Epithelial cell of proximal tubule (primary cell): ENCODE measurements at regions not wholly inside any gene's neighbourhood (a gene's known extent, or its start where the extent isn't known, plus 50 kb on each side); places are given as distances from the start of the nearest gene placed in this dataset.

Experiments
- DNase-seq: peaks from one replicate; pipeline ENCODE4 v3.0.0-alpha.2; 2011; ENCODE audit warnings: low read depth
- H3K4me3 ChIP-seq: 2 replicates; pipeline ENCODE4 v1.5.1; 2011; ENCODE audit warnings: low read depth, mild to moderate bottlenecking, low read length
- CTCF ChIP-seq: conservative IDR thresholded peaks from 2 replicates; pipeline ENCODE4 v1.5.1; 2012; ENCODE audit warnings: low read depth, mild to moderate bottlenecking, low read length

GRCh38 chr4:71962622-71963264, 69.1 kb upstream of the NPFFR2 start:
- no peak for TF ChIP-seq CTCF
- DNase-seq, result no peak

DNA sequence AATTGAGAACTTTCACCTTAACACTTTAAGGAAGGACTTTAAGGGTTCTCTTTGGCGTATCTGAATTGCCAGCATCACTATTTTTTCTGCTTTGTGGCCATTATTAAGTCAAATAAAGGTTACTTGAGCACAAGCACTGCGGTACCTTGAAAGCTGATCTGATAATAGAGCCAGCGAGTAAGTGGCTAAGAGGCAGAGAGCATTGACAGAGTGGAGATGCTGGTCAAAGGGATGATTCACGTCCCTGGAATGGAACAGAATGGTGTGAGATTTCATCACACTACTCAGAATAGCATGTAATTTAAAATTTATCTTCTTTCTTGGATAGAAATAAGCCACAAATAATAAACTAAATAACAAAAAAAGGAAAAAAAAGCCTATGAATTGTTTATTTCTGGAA, 57.1 kb upstream of the NPFFR2 start:
- DNase-seq, result peak; percentile 59
- no peak overlapping the region for H3K4me3 ChIP-seq
- no peak for TF ChIP-seq CTCF

More at GRCh38 chr4:71962622-71963264, 69.1 kb upstream of the NPFFR2 start:
- H3K4me3 ChIP-seq, result no peak overlapping the region

- DNase-seq, result no peak
- no peak overlapping the region for H3K4me3 ChIP-seq
- no peak for TF ChIP-seq CTCF
Measured at GRCh38 chr4:71976523-71976922, 55.3 kb upstream of the NPFFR2 start.

DNA sequence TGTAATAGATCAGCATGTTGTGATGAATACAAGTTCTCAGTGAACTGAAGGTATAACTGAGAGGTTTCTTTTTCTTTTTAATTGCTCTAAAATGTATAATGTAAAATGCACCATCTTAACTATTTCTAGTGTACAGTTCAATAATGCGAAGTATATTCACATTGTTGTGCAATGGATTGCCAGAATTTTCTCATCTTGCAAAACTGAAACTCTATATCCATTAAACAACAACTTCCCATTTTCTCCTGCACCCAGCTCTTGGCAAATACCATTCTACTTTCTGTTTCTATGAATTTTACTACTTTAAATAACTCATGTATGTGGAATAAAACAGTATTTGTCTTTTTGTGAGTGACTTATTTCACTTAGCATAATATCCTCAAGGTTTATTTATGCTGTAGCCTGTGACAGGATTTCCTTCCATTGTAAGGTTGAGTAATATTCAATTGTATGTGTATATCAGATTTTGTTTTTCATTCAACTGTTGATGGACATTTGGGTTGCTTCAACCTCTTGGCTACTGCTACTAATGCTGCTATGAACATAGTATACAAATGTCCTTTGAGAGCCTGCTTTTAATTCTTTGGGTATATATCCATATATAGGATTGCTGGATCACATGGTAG, 53.5 kb upstream of the NPFFR2 start:
- H3K4me3 ChIP-seq, result no peak overlapping the region
- TF ChIP-seq CTCF, result no peak
- no peak for DNase-seq

- DNase-seq, result peak; percentile 43
- no peak for TF ChIP-seq CTCF
- H3K4me3 ChIP-seq, result no peak overlapping the region
Measured at GRCh38 chr4:71980976-71981375, 50.8 kb upstream of the NPFFR2 start.
